ENCODE measurements at regions not wholly inside any gene's neighbourhood (a gene's known extent, or its start where the extent isn't known, plus 50 kb on each side); places are given as distances from the start of the nearest gene placed in this dataset.

- H3K36me3 ChIP-seq: no peaks in the 10 kb centered on the region
- no peak for DNase-seq (ENCODE audit: low spot score in 2 of 2)
- no peaks in the 10 kb centered on the region for H3K4me1 ChIP-seq
- no peak overlapping the region for H3K4me3 ChIP-seq
- no peaks in the 10 kb centered on the region for H3K27me3 ChIP-seq
- no peaks in the 10 kb centered on the region for H3K9me3 ChIP-seq
- H3K27ac ChIP-seq: no peak overlapping the region
- 48% methylated on average over 3 of the region's 3 CpGs for WGBS
- no peak for TF ChIP-seq POLR2A (IDR thresholded peaks at IDR 0.05)
- TF ChIP-seq, protein P1, sequence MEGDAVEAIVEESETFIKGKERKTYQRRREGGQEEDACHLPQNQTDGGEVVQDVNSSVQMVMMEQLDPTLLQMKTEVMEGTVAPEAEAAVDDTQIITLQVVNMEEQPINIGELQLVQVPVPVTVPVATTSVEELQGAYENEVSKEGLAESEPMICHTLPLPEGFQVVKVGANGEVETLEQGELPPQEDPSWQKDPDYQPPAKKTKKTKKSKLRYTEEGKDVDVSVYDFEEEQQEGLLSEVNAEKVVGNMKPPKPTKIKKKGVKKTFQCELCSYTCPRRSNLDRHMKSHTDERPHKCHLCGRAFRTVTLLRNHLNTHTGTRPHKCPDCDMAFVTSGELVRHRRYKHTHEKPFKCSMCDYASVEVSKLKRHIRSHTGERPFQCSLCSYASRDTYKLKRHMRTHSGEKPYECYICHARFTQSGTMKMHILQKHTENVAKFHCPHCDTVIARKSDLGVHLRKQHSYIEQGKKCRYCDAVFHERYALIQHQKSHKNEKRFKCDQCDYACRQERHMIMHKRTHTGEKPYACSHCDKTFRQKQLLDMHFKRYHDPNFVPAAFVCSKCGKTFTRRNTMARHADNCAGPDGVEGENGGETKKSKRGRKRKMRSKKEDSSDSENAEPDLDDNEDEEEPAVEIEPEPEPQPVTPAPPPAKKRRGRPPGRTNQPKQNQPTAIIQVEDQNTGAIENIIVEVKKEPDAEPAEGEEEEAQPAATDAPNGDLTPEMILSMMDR (IDR thresholded peaks at IDR 0.05): no peak
- TF ChIP-seq POLR2AphosphoS5 (IDR thresholded peaks at IDR 0.05): no peak
- no peak for TF ChIP-seq EP300 (IDR thresholded peaks at IDR 0.05)
These were observed 618.7 kb downstream of the PKHD1 start for GRCh38 chr6:51468704-51469103.

GRCh38 chr6:51472745-51473487 is 614.5 kb downstream of the PKHD1 start:
- TF ChIP-seq EP300 (IDR thresholded peaks at IDR 0.05) (no peak), POLR2AphosphoS5 (IDR thresholded peaks at IDR 0.05) (peak in 1 of 3 donors; percentile 25)
- no peak overlapping the region for H3K27ac ChIP-seq
- WGBS: 52% methylated on average over 5 of the region's 5 CpGs

GRCh38 chr6:51474022-51474975 is 613.1 kb downstream of the PKHD1 start:
- DNase-seq (ENCODE audit: low spot score in 2 of 2): no peak
- peak overlapping the region; percentile 26 for H3K27ac ChIP-seq

More at GRCh38 chr6:51472745-51473487, 614.5 kb downstream of the PKHD1 start:
- no peaks in the 10 kb centered on the region for H3K9me3 ChIP-seq
- H3K4me3 ChIP-seq: no peak overlapping the region
- peaks cover 7% of the 10 kb centered on the region for H3K4me1 ChIP-seq
- no peaks in the 10 kb centered on the region for H3K36me3 ChIP-seq
- DNase-seq (ENCODE audit: low spot score in 2 of 2): no peak
- H3K27me3 ChIP-seq: no peaks in the 10 kb centered on the region

DNA sequence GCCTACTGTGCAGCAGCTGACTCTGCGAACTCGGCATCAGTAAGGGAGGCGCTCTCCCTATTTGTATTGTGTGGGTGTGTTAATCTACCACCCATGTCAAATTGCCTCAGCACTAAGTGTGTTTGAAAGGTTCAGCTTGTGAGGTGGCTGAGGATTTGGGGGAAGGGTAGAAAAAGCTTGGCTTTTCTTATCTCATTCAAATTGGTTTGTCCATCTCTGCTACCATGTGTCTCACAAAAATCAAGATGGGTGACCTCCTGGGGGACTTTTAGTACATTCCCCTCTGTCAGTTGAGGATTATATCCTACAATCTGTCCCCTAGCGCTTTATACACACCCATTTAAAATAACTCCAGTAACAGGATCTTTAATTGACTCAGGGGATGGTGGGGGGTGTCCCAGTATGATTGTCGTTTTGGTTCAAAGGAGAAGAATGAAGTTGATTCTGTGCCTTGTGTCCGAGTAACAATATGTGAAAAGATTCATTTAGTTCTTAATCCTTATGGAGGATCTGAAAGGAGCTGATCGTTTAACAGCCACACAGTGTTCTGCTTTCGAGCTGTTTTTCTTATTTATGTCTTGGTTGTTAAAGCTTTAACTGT is 609.6 kb downstream of the PKHD1 start:
- TF ChIP-seq POLR2AphosphoS5 (IDR thresholded peaks at IDR 0.05) (no peak), EP300 (IDR thresholded peaks at IDR 0.05) (no peak), POLR2A (IDR thresholded peaks at IDR 0.05) (no peak)
- TF ChIP-seq, protein P1 (IDR thresholded peaks at IDR 0.05): no peak
- Histone ChIP-seq H3K4me1 (peaks cover 7% of the 10 kb centered on the region), H3K4me3 (no peak overlapping the region), H3K27ac (no peak overlapping the region), H3K9me3 (no peaks in the 10 kb centered on the region), H3K27me3 (no peaks in the 10 kb centered on the region), H3K36me3 (no peaks in the 10 kb centered on the region)
- DNase-seq (ENCODE audit: low spot score in 2 of 2): no peak
- 84% methylated on average over 8 of the region's 8 CpGs for WGBS

More at GRCh38 chr6:51474022-51474975, 613.1 kb downstream of the PKHD1 start:
- no peaks in the 10 kb centered on the region for H3K9me3 ChIP-seq
- TF ChIP-seq POLR2A (IDR thresholded peaks at IDR 0.05): no peak
- TF ChIP-seq, protein P1 (IDR thresholded peaks at IDR 0.05): no peak
- TF ChIP-seq EP300 (IDR thresholded peaks at IDR 0.05): no peak
- no peak for TF ChIP-seq POLR2AphosphoS5 (IDR thresholded peaks at IDR 0.05)
- no peaks in the 10 kb centered on the region for H3K36me3 ChIP-seq
- H3K4me1 ChIP-seq: peaks cover 7% of the 10 kb centered on the region
- H3K27me3 ChIP-seq: no peaks in the 10 kb centered on the region
- 40% methylated on average over 9 of the region's 9 CpGs for WGBS
- H3K4me3 ChIP-seq: no peak overlapping the region

- H3K36me3 ChIP-seq: no peaks in the 10 kb centered on the region
- no peaks in the 10 kb centered on the region for H3K9me3 ChIP-seq
- no peak overlapping the region for H3K27ac ChIP-seq
- H3K4me1 ChIP-seq: peaks cover 3% of the 10 kb centered on the region
- no peak for DNase-seq (ENCODE audit: low spot score in 2 of 2)
- no peaks in the 10 kb centered on the region for H3K27me3 ChIP-seq
- TF ChIP-seq POLR2A (IDR thresholded peaks at IDR 0.05) (no peak), POLR2AphosphoS5 (IDR thresholded peaks at IDR 0.05) (no peak), EP300 (IDR thresholded peaks at IDR 0.05) (no peak)
- TF ChIP-seq, protein P1 (IDR thresholded peaks at IDR 0.05): no peak
- WGBS: 48% methylated on average over 1 of the region's 1 CpG
- no peak overlapping the region for H3K4me3 ChIP-seq
These were observed 608.1 kb downstream of the PKHD1 start for GRCh38 chr6:51479296-51479695.

All from suprapubic skin (tissue), 4 donors.